HL-60/S4 (cell line): ENCODE measurements at regions not wholly inside any gene's neighbourhood (a gene's known extent, or its start where the extent isn't known, plus 50 kb on each side); places are given as distances from the start of the nearest gene placed in this dataset.

Source experiments
- in situ Hi-C: fragments of 300-500 bp; cut with MboI; formaldehyde crosslinking; loops from 2 replicates; pipeline ENCODE4 v1.14.3; 2022; ENCODE audit warnings: low sequenced_read_pairs

- in situ Hi-C loops, result no loop called here
Observed at GRCh38 chr6:113505084-113505699, 352.0 kb upstream of the MARCKS start.

GRCh38 chr6:113508249-113508648 lies 348.9 kb upstream of the MARCKS start:
- in situ Hi-C loops, result no loop called here

- in situ Hi-C loops, result no loop called here
Observed at GRCh38 chr6:113511100-113511499, 346.0 kb upstream of the MARCKS start.

- in situ Hi-C loops, result no loop called here
Observed at GRCh38 chr6:113512576-113512975, 344.6 kb upstream of the MARCKS start.

- in situ Hi-C loops, result no loop called here
Observed at GRCh38 chr6:113513086-113513485, 344.1 kb upstream of the MARCKS start.

- in situ Hi-C loops, result no loop called here
Observed at GRCh38 chr6:113522376-113522775, 334.8 kb upstream of the MARCKS start.

GRCh38 chr6:113524826-113525225 lies 332.3 kb upstream of the MARCKS start:
- in situ Hi-C loops, result no loop called here

- in situ Hi-C loops, result no loop called here
Observed at GRCh38 chr6:113526553-113526952, 330.6 kb upstream of the MARCKS start.

GRCh38 chr6:113526995-113527394 lies 330.1 kb upstream of the MARCKS start:
- in situ Hi-C loops, result no loop called here

GRCh38 chr6:113528111-113528510 lies 329.0 kb upstream of the MARCKS start:
- in situ Hi-C loops, result no loop called here

- in situ Hi-C loops, result no loop called here
Observed at GRCh38 chr6:113529196-113529595, 327.9 kb upstream of the MARCKS start.

GRCh38 chr6:113529879-113530278 lies 327.3 kb upstream of the MARCKS start:
- in situ Hi-C loops, result no loop called here

- in situ Hi-C loops, result no loop called here
Observed at GRCh38 chr6:113530769-113531168, 326.4 kb upstream of the MARCKS start.

- in situ Hi-C loops, result no loop called here
Observed at GRCh38 chr6:113539202-113539601, 317.9 kb upstream of the MARCKS start.

GRCh38 chr6:113539623-113540022 lies 317.5 kb upstream of the MARCKS start:
- in situ Hi-C loops, result no loop called here

GRCh38 chr6:113540466-113540865 lies 316.7 kb upstream of the MARCKS start:
- in situ Hi-C loops, result no loop called here

- in situ Hi-C loops, result no loop called here
Observed at GRCh38 chr6:113551168-113551567, 306.0 kb upstream of the MARCKS start.

GRCh38 chr6:113556775-113557174 lies 300.4 kb upstream of the MARCKS start:
- in situ Hi-C loops, result no loop called here

GRCh38 chr6:113558431-113558830 lies 298.7 kb upstream of the MARCKS start:
- in situ Hi-C loops, result no loop called here

- in situ Hi-C loops, result no loop called here
Observed at GRCh38 chr6:113558966-113559365, 298.2 kb upstream of the MARCKS start.

- in situ Hi-C loops, result no loop called here
Observed at GRCh38 chr6:113560376-113560775, 296.8 kb upstream of the MARCKS start.

GRCh38 chr6:113560908-113561307 lies 296.2 kb upstream of the MARCKS start:
- in situ Hi-C loops, result no loop called here

GRCh38 chr6:113562248-113562647 lies 294.9 kb upstream of the MARCKS start:
- in situ Hi-C loops, result no loop called here
